ENCODE measurements at regions not wholly inside any gene's neighbourhood (a gene's known extent, or its start where the extent isn't known, plus 50 kb on each side); places are given as distances from the start of the nearest gene placed in this dataset.

GRCh38 chr2:122056853-122057252 lies 301.4 kb downstream of the TSN start:
- Histone ChIP-seq H3K4me2 (ENCODE audit: insufficient read depth, low read length) (no peak overlapping the region), H3K36me3 (ENCODE audit: control insufficient read depth, insufficient read depth, low read length) (no peaks in the 10 kb centered on the region), H3K9ac (ENCODE audit: insufficient read depth in 1 of 2, low read depth in 2 of 2, low read length in 2 of 2) (no peak overlapping the region), H3K27ac (ENCODE audit: extremely low read depth, low read depth, low read length) (no peak overlapping the region), H3K79me2 (ENCODE audit: control insufficient read depth, insufficient read depth, low read length) (no peaks in the 10 kb centered on the region), H3K9me1 (ENCODE audit: control insufficient read depth, insufficient read depth, low read length) (no peaks in the 10 kb centered on the region), H4K20me1 (replicated peaks; ENCODE audit: control insufficient read depth, insufficient read depth, low read length) (no peaks in the 10 kb centered on the region), H3K4me1 (replicated peaks in 1 of 2; ENCODE audit: control insufficient read depth in 2 of 2, insufficient read depth in 2 of 2, low read length in 2 of 2) (no peaks in the 10 kb centered on the region; a peak in 1 of 5 replicates), H3K4me3 (no peak overlapping the region), H2AFZ (ENCODE audit: low read depth, low read length) (no peak overlapping the region), H3K27me3 (ENCODE audit: control insufficient read depth in 2 of 2, insufficient read depth in 2 of 2, low read length in 2 of 2) (peaks cover 0 to 6% of the 10 kb centered on the region in 2 experiments; a peak in 1 of 5 replicates), H3K9me3 (replicated peaks; ENCODE audit: control insufficient read depth, insufficient read depth, low read depth, low read length) (no peaks in the 10 kb centered on the region)
- in situ Hi-C loops (cut with MboI), result no loop called here
- FAIRE-seq, result no peak
- BruUV-seq (replicated peaks), result no TSS peak
- ChIA-PET POLR2A (interaction anchor here (0.7 kb wide), 1 partner anchor 12 kb away, joined by 6 read pairs; no protein-coding TSS in a partner anchor), CTCF (ENCODE audit: low intra/inter-chr PET ratio) (no interaction called here)
- ATAC-seq, result no peak
- intact Hi-C loops (cut with micrococcal nuclease), result no loop called here
- WGBS (ENCODE audit: insufficient coverage, low coverage, missing lambda C conversion rate), result 3% methylated on average over 2 of the region's 2 CpGs
- no peak for DNase-seq (ENCODE audit: extremely low read depth in 1 of 4, low spot score in 3 of 4)
- TF ChIP-seq BHLHE40 (IDR thresholded peaks at IDR 0.05; ENCODE audit: low read length) (no peak), CEBPG (CRISPR knock-in tag; IDR thresholded peaks at IDR 0.05) (no peak), CEBPG (tag; conservative IDR thresholded peaks at IDR 0.05 in 1 of 2, IDR thresholded peaks at IDR 0.05 in 1 of 2) (0 out of 4 replicates have a peak, but pooled peaks of 1 of the 2 experiments have one; percentile 22), FOXA3 (CRISPR knock-in tag; conservative IDR thresholded peaks at IDR 0.05 in 1 of 2, IDR thresholded peaks at IDR 0.05 in 1 of 2) (0 out of 4 replicates have a peak, but pooled peaks of 1 of the 2 experiments have one; percentile 4)

GRCh38 chr2:122061206-122061605 lies 305.8 kb downstream of the TSN start:
- no peak overlapping the region for H3K27ac ChIP-seq (ENCODE audit: extremely low read depth, low read depth, low read length)
- CTCF ChIA-PET (ENCODE audit: low intra/inter-chr PET ratio), result no interaction called here
- H3K36me3 ChIP-seq (ENCODE audit: control insufficient read depth, insufficient read depth, low read length), result no peaks in the 10 kb centered on the region
- no peak for ATAC-seq
- H3K4me3 ChIP-seq, result no peak overlapping the region
- no TSS peak for BruUV-seq (replicated peaks)
- no peak overlapping the region for H3K9ac ChIP-seq (ENCODE audit: insufficient read depth in 1 of 2, low read depth in 2 of 2, low read length in 2 of 2)
- no peak overlapping the region for H3K4me2 ChIP-seq (ENCODE audit: insufficient read depth, low read length)
- in situ Hi-C loops (cut with MboI), result no loop called here
- no peak for FAIRE-seq
- POLR2A ChIA-PET, result no interaction called here
- DNase-seq (ENCODE audit: extremely low read depth in 1 of 4, low spot score in 3 of 4), result no peak
- no peaks in the 10 kb centered on the region for H3K79me2 ChIP-seq (ENCODE audit: control insufficient read depth, insufficient read depth, low read length)
- WGBS (ENCODE audit: insufficient coverage, low coverage, missing lambda C conversion rate), result 0% methylated on average over 2 of the region's 2 CpGs
- H3K27me3 ChIP-seq (ENCODE audit: control insufficient read depth in 2 of 2, insufficient read depth in 2 of 2, low read length in 2 of 2), result peaks cover 0 to 6% of the 10 kb centered on the region in 2 experiments; a peak in 1 of 5 replicates
- no peaks in the 10 kb centered on the region for H3K9me3 ChIP-seq (replicated peaks; ENCODE audit: control insufficient read depth, insufficient read depth, low read depth, low read length)
- intact Hi-C loops (cut with micrococcal nuclease), result no loop called here
- no peaks in the 10 kb centered on the region for H3K4me1 ChIP-seq (replicated peaks in 1 of 2; ENCODE audit: control insufficient read depth in 2 of 2, insufficient read depth in 2 of 2, low read length in 2 of 2)
- H4K20me1 ChIP-seq (replicated peaks; ENCODE audit: control insufficient read depth, insufficient read depth, low read length), result no peaks in the 10 kb centered on the region
- no peaks in the 10 kb centered on the region for H3K9me1 ChIP-seq (ENCODE audit: control insufficient read depth, insufficient read depth, low read length)
- no peak overlapping the region for H2AFZ ChIP-seq (ENCODE audit: low read depth, low read length)
- TF ChIP-seq CREM (IDR thresholded peaks at IDR 0.05; ENCODE audit: low read depth) (no peak), HINFP (tag; conservative IDR thresholded peaks at IDR 0.05; ENCODE audit: low read depth) (no peak), ELK3 (CRISPR knock-in tag; IDR thresholded peaks at IDR 0.05) (no peak), PATZ1 (CRISPR knock-in tag; IDR thresholded peaks at IDR 0.05; ENCODE audit: borderline replicate concordance) (no peak), LEF1 (IDR thresholded peaks at IDR 0.05) (no peak), THRA (IDR thresholded peaks at IDR 0.05) (no peak)
